Endothelial cell of umbilical vein (primary cell): ENCODE measurements at regions not wholly inside any gene's neighbourhood (a gene's known extent, or its start where the extent isn't known, plus 50 kb on each side); places are given as distances from the start of the nearest gene placed in this dataset.

Experiments used
- EZH2 ChIP-seq: IDR thresholded peaks from 2 replicates; pipeline ENCODE4 v1.6.1; 2012; ENCODE audit warnings: borderline replicate concordance, low read depth, mild to moderate bottlenecking, moderate library complexity, low read length, inconsistent platforms; ENCODE audit not compliant: severe bottlenecking
- FOS ChIP-seq: IDR thresholded peaks from 2 replicates; pipeline ENCODE4 v1.6.1; 2011; ENCODE audit warnings: mild to moderate bottlenecking, low read length, moderate library complexity, borderline replicate concordance; ENCODE audit not compliant: insufficient read depth
- JUN ChIP-seq: IDR thresholded peaks from 2 replicates; pipeline ENCODE4 v1.6.1; 2011; ENCODE audit warnings: borderline replicate concordance, low read depth; ENCODE audit not compliant: insufficient read length, insufficient read depth
- MYC ChIP-seq: IDR thresholded peaks from one replicate; pipeline ENCODE4 v1.6.1; 2011; ENCODE audit warnings: mild to moderate bottlenecking, low read depth, low read length
- POLR2A ChIP-seq: IDR thresholded peaks from 2 replicates; pipeline ENCODE4 v1.6.1; 2012; ENCODE audit warnings: low read depth, mild to moderate bottlenecking, control low read depth, low read length
- POLR2AphosphoS5 ChIP-seq: IDR thresholded peaks from 2 replicates; pipeline ENCODE4 v1.6.1; 2012; ENCODE audit warnings: low read depth, mild to moderate bottlenecking, control low read depth, low read length, moderate library complexity; ENCODE audit not compliant: insufficient read depth
- TF ChIP-seq, protein P1 (sequence below), 2 donors: IDR thresholded peaks; 1 replicate in 1 of 2; 2 replicates in 1 of 2; pipeline ENCODE4 v1.5.1; 2011; ENCODE audit warnings: low read length in 2 of 2, mild to moderate bottlenecking in 2 of 2, moderate library complexity in 2 of 2, control low read depth in 1 of 2, inconsistent platforms in 1 of 2, low read depth in 1 of 2; ENCODE audit not compliant: insufficient read depth in 1 of 2; ENCODE audit errors: extremely low read depth in 1 of 2
- TF ChIP-seq, protein P2 (sequence below): IDR thresholded peaks from 2 replicates; pipeline ENCODE4 v1.6.1; 2011; ENCODE audit not compliant: insufficient read depth, insufficient read length

- TF ChIP-seq POLR2A (no peak), POLR2AphosphoS5 (no peak), JUN (no peak), MYC (no peak), EZH2 (no peak), FOS (no peak)
- TF ChIP-seq, protein P1, sequence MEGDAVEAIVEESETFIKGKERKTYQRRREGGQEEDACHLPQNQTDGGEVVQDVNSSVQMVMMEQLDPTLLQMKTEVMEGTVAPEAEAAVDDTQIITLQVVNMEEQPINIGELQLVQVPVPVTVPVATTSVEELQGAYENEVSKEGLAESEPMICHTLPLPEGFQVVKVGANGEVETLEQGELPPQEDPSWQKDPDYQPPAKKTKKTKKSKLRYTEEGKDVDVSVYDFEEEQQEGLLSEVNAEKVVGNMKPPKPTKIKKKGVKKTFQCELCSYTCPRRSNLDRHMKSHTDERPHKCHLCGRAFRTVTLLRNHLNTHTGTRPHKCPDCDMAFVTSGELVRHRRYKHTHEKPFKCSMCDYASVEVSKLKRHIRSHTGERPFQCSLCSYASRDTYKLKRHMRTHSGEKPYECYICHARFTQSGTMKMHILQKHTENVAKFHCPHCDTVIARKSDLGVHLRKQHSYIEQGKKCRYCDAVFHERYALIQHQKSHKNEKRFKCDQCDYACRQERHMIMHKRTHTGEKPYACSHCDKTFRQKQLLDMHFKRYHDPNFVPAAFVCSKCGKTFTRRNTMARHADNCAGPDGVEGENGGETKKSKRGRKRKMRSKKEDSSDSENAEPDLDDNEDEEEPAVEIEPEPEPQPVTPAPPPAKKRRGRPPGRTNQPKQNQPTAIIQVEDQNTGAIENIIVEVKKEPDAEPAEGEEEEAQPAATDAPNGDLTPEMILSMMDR (IDR thresholded peaks at IDR 0.05; ENCODE audit: extremely low read depth in 1 of 2, insufficient read depth in 1 of 2, low read depth in 1 of 2, low read length in 2 of 2), result no peak
- TF ChIP-seq, protein P2, sequence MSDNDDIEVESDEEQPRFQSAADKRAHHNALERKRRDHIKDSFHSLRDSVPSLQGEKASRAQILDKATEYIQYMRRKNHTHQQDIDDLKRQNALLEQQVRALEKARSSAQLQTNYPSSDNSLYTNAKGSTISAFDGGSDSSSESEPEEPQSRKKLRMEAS, result no peak
Observed at GRCh38 chr20:10927011-10927583, 253.3 kb upstream of the JAG1 start.
